Stimulated activated CD8-positive, alpha-beta memory T cell treated with anti-CD3 and anti-CD28 coated beads, Interleukin-4, amount 100 ng/mL, for 4 hours (primary cell): ENCODE measurements at regions not wholly inside any gene's neighbourhood (a gene's known extent, or its start where the extent isn't known, plus 50 kb on each side); places are given as distances from the start of the nearest gene placed in this dataset.

Source experiments
- DNase-seq, 2 donors: peaks; one replicate each; pipeline ENCODE4 v3.0.0-alpha.2; 2020; ENCODE audit warnings: low read depth in 2 of 2, low spot score in 1 of 2

DNA sequence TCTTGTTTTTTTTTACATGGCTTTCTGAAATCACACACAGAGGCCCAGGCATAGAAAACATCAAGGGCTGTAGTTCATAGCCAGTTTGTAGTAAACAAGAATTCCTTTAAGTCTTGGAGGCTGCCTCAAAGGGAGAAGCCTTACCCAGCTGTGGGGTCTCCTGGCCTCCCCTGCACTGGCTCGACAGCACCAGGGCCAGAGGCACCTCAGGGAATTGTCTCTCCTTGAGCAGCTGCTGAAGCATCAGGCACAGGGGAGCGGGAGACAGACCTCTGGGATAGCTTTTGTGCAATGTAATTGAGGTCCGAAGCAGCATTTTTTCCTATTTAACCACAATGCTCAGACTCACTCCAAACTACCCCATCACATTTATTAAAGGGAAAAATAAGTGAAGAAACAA, 209.1 kb downstream of the HRH4 start:
- DNase-seq: no peak

DNA sequence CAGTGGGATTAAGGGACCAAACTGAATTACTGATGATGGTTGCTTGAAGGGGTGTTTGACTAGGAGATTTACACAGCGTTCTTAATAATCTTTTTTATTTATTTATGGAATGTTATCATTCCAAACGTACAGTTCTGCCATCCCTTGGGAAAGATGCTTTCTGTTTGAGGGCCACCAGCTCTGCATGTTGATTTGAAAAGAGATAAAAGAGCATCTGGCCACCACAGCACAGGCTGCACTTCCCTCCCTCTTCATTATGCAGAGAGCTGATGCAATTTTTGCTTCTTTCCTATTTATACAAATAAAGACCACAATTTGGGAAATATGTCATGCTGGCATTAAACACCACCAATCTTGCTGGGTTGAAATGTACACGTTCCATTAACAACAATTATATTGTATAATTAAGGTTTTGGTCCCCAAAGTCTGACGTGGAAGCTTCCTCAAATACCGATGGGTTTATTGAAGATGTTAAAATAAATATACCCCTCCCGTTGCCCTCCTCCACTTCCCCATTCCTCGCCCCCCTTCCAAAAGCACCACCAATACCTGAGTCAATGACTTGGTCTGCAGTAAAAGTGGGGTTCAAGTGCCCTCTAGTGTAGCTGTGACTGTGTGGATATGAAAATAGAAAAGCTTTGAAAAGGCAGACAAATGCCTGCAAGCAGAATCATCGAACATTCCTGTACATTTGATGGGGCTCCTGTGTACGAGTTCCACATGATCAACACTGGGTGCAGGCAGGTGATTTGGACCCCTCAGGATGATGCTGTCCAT, 211.9 kb downstream of the HRH4 start:
- DNase-seq: no peak

DNA sequence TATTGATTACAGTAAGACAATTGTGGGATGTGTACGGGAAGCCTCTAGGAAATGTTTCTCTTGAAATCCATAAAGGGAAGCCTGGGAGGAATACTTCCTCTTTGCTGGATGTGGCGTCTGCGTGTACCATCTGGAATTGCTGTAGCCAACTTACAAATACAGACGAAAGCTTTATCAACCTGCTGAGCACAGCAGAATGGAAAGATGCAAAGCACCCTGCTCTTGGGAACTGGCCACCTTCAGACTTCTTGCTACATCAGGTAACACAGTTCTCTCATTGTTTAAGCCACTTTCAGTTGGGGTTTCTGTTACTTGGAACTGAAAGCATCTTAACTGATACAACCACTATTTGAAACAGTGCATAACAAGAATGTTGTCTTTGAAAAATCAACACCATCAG, 213.8 kb downstream of the HRH4 start:
- no peak for DNase-seq

DNA sequence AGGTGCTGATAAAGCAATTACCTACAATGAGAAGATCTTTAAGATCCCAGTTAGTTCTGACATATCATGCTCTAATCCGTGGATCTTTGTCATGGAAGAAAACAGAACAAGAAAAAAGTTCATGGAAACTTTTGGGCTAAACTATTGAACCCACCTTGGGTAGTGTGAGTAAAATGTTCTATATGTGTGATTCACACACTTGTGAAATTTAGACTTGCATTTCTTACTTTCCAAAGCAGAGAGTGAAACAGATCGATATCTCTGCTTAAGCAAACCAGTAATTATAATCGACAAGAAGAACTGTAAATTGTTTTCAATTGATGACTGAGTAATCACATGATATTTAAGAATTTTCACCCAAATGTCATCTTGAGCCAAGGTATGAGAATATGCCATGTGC, 214.2 kb downstream of the HRH4 start:
- DNase-seq: no peak

DNA sequence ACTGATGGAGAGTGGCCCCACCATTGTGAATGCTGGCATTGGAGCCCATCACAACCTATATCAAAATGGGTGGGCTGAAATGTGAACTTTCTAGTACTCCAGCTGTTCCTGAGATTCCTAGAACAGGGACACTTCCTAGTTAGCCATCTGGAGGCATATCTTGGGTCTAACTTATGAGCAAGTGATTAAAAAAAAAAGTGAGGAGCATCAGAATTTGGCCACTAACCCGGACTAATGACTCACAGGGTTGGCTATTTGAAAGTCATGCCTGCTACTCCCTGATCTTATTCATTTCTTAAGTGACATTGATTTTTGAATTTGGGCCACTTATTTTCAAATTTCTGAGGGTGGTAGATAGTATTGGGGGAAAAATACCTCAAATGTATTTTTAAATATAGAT, 216.6 kb downstream of the HRH4 start:
- DNase-seq: no peak

DNA sequence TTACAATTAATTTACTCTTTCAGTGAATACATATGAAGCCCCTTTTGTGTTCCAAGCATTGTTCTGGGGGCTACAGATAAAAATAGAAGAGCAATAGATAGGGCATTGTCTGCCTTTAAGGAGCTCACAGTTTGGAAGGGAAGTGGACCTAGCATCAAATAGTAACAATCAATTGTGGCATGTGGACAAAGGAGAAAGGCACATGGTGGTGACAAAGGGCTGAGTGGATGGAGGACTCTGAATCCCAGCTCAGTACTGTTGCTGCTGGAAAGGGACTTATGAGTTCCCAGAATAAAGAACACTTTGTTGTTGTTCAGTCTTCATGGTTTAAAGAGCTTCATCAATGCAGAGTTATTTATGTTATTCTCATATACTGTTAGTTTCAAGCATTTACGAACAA, 217.7 kb downstream of the HRH4 start:
- DNase-seq: no peak

DNA sequence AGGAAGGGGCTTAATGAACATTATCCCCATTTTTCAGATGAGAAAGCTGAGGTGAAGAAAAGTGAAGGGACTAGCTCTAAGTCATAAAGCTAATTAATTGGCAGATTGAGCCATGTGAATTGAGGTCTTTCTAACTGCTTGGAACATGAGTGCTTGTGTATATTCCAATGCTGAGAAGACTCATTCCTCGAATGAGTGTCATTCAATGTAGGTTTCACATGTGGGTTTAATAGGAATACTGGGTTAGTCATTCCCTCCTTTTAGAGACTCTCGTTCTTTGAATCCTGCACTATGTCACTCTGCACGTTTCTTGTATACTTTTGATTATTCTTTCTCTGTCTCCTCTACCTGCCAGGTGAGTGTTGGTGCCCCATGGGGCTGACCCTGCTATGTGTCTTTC, 218.2 kb downstream of the HRH4 start:
- DNase-seq: no peak

DNA sequence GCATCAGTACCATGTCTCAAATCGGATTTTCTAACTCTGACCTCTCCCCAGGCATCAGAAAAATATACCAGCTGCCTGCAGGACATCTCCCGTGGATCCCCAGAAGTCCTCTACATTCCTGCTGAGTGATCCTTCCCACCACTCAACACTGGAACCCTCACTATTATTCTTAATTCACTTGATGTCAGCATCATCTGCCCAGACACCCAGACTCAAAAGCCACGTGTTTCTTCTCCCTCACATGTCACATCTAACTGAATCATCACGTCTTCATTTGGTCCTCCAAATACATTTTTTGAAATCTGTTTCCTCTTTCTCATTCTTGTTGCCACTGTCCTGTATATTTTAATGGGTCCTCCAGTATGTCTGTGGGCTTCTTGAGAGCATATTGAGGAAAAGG, 218.6 kb downstream of the HRH4 start:
- DNase-seq: no peak

DNA sequence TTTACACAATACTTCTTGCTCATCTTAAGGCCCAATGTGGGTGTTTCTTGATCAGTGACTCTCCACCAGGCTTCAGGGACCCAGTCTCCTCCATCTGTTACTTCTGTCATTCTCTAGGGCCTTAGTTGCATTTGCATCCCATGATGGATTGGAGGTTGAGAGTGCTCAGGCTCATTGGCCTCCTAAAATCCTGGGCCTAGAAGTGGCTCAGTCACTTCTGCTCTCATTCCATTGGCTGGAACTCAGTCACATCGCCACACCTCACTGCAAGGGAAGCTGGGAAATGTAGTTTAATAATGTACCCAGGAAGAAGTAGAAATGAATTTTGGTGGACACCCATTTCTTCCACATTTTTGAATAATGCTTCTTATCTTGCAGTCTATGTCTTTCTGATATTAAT, 223.5 kb downstream of the HRH4 start:
- DNase-seq: no peak

DNA sequence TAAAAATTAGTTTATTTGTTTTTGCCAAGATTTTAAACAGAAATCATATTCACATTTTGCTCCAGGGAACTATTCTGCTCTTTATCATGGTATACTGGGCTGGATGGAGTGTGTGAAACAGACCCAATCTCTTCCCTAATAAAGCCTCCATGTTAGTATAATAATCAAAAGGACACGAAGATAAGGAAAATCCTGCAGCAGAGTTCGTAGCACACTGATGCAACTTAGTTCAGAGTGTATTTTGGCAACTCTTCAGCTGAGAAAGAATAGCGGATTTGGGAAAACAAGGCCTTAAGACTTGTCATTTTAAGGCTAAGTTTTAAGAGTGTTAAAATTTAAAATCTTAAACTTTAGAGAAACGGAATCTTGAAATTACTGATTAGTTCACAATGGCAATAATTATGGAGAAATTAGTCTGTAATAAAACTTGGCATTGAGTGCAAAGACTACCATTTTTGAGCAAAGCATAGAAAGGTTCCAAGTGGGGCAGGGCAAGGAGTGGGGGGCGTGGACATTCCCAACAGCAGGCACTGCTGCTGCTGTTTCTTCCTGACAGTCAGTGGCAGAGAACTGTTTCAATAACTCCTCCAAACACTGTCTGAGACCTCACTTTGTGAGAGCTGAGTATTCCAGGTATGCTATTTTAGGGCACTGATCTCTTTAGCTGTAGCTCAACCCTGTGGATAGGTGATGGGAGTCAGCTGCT, 225.0 kb downstream of the HRH4 start:
- no peak for DNase-seq

DNA sequence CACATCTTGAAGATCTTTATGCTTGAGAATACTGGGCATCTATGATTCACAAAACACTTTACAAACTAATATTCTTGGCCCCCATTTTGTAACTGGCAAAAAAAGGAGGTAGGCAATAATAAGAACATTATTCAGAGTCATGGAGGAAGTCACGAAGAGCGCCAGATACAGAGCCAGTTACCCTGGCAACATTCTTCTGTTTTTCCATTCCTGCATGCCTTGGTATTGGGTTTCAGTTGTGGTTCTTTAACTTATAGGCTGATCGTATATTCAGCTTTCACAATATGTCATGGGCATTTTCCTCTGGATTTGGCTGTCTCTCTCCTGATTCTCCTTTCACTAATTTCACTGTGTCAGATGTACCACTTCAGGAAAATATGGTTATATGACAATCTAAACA, 234.7 kb downstream of the HRH4 start:
- no peak for DNase-seq

DNA sequence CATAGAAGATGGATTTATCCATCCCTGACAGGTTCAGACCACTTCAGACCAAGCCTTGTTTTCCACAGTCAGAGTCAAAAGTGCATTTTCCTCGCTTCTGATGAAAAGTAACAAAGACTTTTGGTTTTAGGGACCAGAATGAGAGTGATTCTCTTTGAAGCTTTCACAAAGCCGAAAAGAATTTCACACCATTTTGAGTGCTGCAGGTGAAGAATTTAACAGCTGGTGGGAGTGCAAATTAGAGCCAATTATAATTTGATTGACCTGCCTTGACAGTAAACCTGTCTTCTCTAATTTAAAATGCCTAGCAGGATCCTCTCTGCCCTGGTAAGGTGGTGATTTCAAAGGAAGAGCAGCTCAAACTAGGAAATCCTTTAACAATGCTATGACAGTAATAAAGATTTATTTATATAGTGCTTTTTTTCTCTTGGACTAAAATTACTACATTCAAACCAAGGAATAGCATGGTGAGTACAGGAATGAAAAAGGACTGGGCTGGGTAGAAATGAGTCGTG, 241.6 kb downstream of the HRH4 start:
- no peak for DNase-seq

DNA sequence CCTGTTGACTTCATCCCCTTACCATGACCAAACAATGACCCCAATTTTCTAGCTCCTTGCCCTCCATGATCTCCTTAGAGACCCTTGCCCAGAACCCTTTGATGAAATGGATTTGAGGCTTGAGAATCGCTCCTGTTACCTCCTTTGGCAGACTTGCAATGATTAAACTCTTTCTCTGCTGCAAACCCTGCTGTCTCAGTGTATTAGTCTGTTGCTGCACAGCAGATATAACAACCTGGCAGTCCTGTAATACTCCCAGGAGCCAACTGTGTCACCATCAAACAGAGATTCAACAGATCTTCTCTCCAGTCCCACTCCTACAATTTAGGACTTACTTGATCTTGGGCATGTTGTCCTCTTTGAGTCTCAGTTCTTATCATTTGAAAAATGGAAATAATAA, 242.9 kb downstream of the HRH4 start:
- no peak for DNase-seq

DNA sequence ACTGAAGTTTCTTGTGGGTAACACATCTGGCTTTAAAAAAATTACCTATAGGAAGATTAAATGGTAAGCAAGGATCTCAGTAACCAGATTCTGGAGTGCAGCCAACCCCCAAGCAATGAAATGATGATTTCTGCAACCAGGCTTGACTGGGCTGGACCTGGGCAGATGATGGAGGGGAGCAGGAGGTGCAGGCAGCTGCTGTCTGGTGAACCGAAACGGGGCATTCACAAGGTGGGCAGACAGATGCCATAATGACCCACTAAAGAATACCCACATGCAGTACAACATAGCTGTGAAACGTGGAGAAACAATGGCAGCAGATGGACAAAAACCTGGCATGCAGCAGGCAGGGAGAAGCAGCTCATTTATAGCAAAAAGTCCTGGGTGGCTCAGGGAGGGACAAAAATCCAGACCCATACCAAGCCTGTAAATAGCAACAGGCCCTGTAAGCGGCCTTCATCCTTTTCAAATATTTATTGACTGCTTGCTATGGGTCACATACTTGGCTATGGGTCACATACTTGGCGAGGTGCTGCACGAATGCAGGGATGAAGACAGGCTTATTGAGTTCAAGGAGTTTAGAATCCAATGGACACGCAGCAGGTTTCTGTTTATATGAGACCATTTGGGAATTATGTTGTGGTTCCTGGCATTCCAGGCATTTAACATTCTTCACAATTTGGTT, 244.7 kb downstream of the HRH4 start:
- DNase-seq: no peak

DNA sequence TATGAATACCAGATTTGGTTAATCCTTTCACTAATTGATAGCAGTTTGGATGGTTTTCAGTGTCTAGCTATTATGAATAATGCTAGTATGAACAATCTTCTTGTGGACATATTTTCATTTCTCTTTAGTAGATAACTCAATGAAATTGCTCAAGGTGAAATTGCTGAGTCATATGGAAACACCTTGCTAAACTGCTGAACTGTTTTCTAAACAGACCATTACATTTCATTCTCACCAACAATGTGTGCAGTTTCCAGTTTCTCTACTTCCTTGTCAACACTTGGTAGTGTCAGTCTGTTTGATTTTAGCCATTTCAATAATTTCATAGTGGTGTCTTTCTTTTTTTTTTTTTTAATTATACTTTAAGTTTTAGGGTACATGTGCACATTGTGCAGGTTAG, 250.0 kb downstream of the HRH4 start:
- no peak for DNase-seq

DNA sequence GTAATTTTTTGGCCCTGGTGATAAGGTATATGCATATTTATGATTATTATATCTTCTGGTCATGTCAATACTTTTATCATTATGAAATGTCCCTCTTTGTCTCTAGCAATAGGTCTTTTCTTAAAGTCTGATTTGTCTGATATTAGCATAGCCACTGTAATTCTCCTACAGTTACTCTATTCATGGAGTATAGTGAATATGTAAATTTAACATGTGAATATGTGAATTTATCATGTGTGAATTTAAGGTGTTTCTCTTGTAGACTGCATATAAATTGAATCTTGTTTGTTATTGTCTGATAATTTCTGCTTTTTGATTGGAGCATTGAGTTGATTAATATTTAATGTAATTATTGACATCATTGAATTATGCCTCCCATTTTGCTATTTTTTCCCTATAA, 259.4 kb downstream of the HRH4 start:
- DNase-seq: no peak

DNA sequence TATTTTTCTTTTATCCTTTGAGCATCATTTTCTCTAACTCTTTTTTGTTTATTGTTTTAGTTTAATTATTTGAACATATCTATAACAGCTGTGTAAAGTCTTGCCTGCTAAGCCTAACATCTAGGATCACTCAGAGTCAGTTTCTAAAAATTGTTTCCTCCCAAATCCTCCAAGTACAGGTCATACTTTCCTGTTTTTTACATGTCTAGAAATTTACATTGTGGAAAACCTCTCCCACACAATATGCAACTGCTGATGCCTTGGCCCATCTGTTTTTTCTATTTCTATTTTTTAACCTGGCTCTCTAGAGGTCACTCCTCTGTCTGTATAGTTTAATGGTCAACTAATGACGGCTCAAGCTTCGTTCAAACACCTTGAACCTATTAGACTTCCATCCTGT, 261.0 kb downstream of the HRH4 start:
- DNase-seq: no peak

DNA sequence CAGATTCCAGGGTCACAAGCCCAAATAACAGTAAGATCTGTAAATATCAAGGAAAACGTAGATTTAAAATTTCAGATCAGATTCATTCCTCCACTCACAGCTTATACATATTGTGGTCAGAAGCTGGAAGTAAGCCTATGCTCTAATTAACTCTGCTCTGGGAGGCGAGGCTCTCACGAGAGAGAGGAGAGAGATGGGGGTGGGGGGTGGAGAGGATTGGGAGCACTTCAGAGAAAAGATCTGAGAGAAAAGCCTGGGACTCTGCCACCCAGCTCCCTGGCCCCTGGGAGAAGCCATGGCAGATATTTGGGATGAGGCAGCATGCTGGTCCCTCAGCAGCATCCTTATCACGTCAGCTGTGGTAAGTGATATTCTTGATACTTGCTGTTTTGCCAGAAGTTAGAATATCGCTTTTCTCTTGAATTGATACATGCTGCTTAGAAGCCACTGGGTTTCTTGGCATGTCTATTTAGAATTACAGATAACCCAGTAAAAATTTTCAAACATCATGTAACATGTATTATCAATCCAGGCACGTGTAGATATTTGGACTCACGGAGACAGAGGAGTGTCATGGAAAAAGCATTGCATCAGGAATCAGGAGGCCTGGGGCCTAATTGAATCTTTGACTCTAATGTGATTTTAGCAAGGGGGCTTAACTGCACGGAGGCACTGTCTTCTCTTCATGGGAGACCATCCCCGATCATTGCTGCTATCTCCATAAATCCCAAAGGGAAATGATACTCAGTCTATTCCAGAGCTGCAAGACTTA, 265.4 kb downstream of the HRH4 start:
- DNase-seq: no peak

DNA sequence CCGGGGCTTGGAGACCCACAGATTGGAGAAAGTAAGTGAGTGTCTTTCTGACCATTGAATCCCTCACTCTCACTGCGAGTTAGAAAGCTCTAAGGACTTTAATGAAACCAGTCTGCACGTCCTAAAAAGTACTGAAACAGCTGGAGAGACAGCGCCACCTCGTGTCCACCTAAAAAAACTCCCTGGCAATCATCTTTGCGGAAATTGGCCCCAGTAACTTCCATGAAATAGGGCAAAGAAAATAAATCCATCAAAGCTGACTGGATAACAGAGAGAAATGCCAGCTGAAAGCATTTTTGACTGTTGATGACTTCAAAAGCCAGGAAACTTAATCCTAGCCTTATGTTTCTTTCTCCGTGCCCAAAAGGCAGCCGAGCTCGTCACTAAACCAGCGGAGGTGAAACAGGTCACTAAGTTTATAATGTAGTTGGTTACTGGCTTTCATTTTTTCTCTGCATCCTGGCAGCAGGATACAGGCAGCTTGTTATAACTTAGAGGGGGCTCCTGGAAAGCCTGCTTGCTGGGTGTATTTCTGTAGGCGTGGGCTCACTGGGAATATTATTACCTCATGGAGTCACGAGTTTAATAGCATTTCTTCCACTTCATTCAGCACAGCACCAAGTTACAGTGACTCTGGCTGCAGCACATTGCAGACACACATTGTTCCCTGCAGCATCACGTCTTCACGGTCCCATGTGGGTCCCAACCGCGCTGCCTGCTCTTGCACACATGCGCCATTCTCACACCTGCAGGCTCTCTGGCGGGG, 266.5 kb downstream of the HRH4 start:
- DNase-seq: peak in 1 of 2 donors; percentile 17

DNA sequence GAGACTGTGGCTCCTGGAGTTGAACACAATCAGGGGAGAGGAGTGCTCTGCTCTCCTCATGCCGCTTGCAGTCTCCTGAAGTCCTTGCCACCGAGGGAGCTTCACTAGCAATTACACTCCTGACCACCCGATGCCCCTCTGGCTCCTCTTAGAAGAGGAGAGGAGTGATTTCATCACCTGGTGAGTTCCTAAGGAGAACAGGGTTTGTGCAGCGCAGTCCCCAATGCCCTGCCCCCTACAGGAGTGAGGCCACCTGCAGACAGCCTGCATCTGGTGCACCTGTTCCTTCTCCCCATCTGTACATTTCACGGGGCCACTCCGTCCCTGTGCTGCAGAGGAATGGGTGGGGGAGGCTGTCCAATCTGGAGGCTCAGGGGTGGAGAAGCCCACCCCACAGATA, 267.2 kb downstream of the HRH4 start:
- DNase-seq: no peak

DNA sequence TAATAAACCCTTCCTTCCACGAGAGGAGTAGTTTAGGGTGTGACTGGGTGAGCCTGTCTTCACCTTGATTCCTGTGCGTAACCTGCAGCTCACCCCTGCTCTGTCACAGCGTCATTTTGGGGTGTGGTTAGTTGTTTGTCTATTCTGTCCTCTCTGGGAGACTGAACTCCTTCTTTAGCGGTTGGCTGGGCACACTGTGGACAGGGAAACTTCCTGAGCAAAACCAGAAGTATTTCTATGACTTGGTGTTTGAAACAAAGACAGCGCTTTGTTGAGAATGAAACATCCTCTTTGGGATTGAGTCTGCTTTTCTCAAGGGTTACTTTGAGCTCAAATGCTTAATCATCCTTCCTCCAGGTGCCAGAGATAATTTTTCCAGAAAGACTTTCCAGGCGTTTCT, 270.7 kb downstream of the HRH4 start:
- DNase-seq: no peak
